OCI-LY7 (cell line): ENCODE measurements at regions not wholly inside any gene's neighbourhood (a gene's known extent, or its start where the extent isn't known, plus 50 kb on each side); places are given as distances from the start of the nearest gene placed in this dataset.

Source experiments
- BruUV-seq: library from RNA; stranded (reverse); fragments of 400-500 nt; replicated peaks from 2 replicates; lab custom pipeline; 2021; lab: Mats Ljungman, UMichigan
- CTCF ChIA-PET: fragments of 300-600 bp; sonication (Branson Sonifier 250); formaldehyde crosslinking; loops from one replicate; lab custom pipeline; 2022; ENCODE audit warnings: antibody characterized with exemption; ENCODE audit not compliant: unreplicated experiment; lab: Charles Lee
- POLR2A ChIA-PET: fragments of 300-600 bp; sonication (Branson Sonifier 250); formaldehyde crosslinking; loops from one replicate; lab custom pipeline; 2022; ENCODE audit warnings: antibody characterized with exemption; lab: Charles Lee
- DNase-seq: peaks from one replicate; pipeline ENCODE4 v3.0.0-alpha.2; 2015; ENCODE audit warnings: low spot score
- H2AFZ ChIP-seq: fragments of 200-600 bp; sonication (generic), shearing (Covaris generic); 2 replicates; pipeline ENCODE4 v1.6.1; 2014; ENCODE audit warnings: mild to moderate bottlenecking, antibody characterized with exemption, low read length, moderate library complexity
- H3K27ac ChIP-seq: fragments of 200-600 bp; sonication (generic); 2 replicates; pipeline ENCODE4 v1.5.1; 2014; ENCODE audit warnings: mixed run types, low read depth, mild to moderate bottlenecking, moderate library complexity, low read length, inconsistent platforms; ENCODE audit not compliant: poor library complexity, severe bottlenecking
- H3K36me3 ChIP-seq: fragments of 200-600 bp; sonication (generic); 2 replicates; pipeline ENCODE4 v1.6.1; 2014; ENCODE audit warnings: mild to moderate bottlenecking, antibody characterized with exemption, low read length, moderate library complexity, mixed read lengths; ENCODE audit not compliant: insufficient read depth
- H3K4me1 ChIP-seq: fragments of 200-600 bp; sonication (generic); 2 replicates; pipeline ENCODE4 v1.5.1; 2014; ENCODE audit warnings: mild to moderate bottlenecking, low read length; ENCODE audit not compliant: insufficient read depth, poor library complexity, severe bottlenecking
- H3K4me2 ChIP-seq: fragments of 200-600 bp; sonication (generic); 2 replicates; pipeline ENCODE4 v1.6.1; 2014; ENCODE audit warnings: mild to moderate bottlenecking, low read length
- H3K4me3 ChIP-seq: fragments of 200-600 bp; sonication (generic); 2 replicates; pipeline ENCODE4 v1.5.1; 2014; ENCODE audit warnings: mild to moderate bottlenecking, low read depth, low read length; ENCODE audit not compliant: poor library complexity, severe bottlenecking
- H3K79me2 ChIP-seq: fragments of 200-600 bp; sonication (generic); 2 replicates; pipeline ENCODE4 v1.6.1; 2016; ENCODE audit warnings: low read depth, mild to moderate bottlenecking, low read length, moderate library complexity, mixed read lengths; ENCODE audit not compliant: insufficient read depth
- H3K9me2 ChIP-seq: fragments of 200-600 bp; sonication (generic); 2 replicates; pipeline ENCODE4 v1.6.1; 2016; ENCODE audit warnings: mild to moderate bottlenecking, low read length, mixed read lengths; ENCODE audit not compliant: insufficient read depth
- H3K9me3 ChIP-seq: fragments of 200-600 bp; sonication (generic); 2 replicates; pipeline ENCODE4 v1.6.1; 2014; ENCODE audit warnings: mild to moderate bottlenecking, mixed run types, low read length, mixed read lengths
- H4K20me1 ChIP-seq: fragments of 200-600 bp; sonication (generic); 2 replicates; pipeline ENCODE4 v1.6.1; 2014; ENCODE audit warnings: mild to moderate bottlenecking, antibody characterized with exemption, low read length, moderate library complexity, mixed read lengths; ENCODE audit not compliant: insufficient read depth
- CTCF ChIP-seq: fragments of 200-600 bp; sonication (generic); conservative IDR thresholded peaks from 2 replicates; pipeline ENCODE4 v1.5.1; 2014; ENCODE audit warnings: mild to moderate bottlenecking, antibody characterized with exemption, low read length, moderate library complexity, mixed read lengths
- EZH2phosphoT487 ChIP-seq: fragments of 200-600 bp; sonication (generic); IDR thresholded peaks from 2 replicates; pipeline ENCODE4 v1.6.1; 2018; ENCODE audit warnings: low read depth, borderline replicate concordance, mild to moderate bottlenecking, mixed run types, antibody characterized with exemption, low read length, moderate library complexity, mixed read lengths
- intact Hi-C: fragments of 100-400 bp; cut with micrococcal nuclease; formaldehyde crosslinking; loops from one replicate; pipeline ENCODE4 v1.10.0; 2022; ENCODE audit not compliant: unreplicated experiment

- H3K4me3 ChIP-seq = no peak overlapping the region
- no peaks in the 10 kb centered on the region for H3K4me1 ChIP-seq
- ChIA-PET CTCF (no interaction called here), POLR2A (no interaction called here)
- H3K27ac ChIP-seq = no peak overlapping the region
- no peaks in the 10 kb centered on the region for H3K36me3 ChIP-seq
- no peaks in the 10 kb centered on the region for H3K9me3 ChIP-seq
- no peak overlapping the region for H2AFZ ChIP-seq
- BruUV-seq = no TSS peak
- TF ChIP-seq CTCF = no peak
- TF ChIP-seq EZH2phosphoT487 = no peak
- no peaks in the 10 kb centered on the region for H3K9me2 ChIP-seq
- no peak for DNase-seq
- no peaks in the 10 kb centered on the region for H4K20me1 ChIP-seq
- H3K79me2 ChIP-seq = no peaks in the 10 kb centered on the region
- intact Hi-C loops = no loop called here
- H3K4me2 ChIP-seq = no peak overlapping the region
Measured at GRCh38 chr15:93801206-93801605, 430.2 kb upstream of the MCTP2 start.

- TF ChIP-seq EZH2phosphoT487 = no peak
- no peak for TF ChIP-seq CTCF
- Histone ChIP-seq H3K79me2 (no peaks in the 10 kb centered on the region), H3K9me3 (no peaks in the 10 kb centered on the region), H3K9me2 (no peaks in the 10 kb centered on the region), H2AFZ (no peak overlapping the region), H3K4me1 (no peaks in the 10 kb centered on the region), H3K27ac (no peak overlapping the region), H3K36me3 (no peaks in the 10 kb centered on the region), H3K4me3 (no peak overlapping the region), H3K4me2 (no peak overlapping the region), H4K20me1 (no peaks in the 10 kb centered on the region)
- intact Hi-C loops = no loop called here
- no TSS peak for BruUV-seq
- ChIA-PET POLR2A (no interaction called here), CTCF (no interaction called here)
- no peak for DNase-seq
Measured at GRCh38 chr15:93800805-93801204, 430.6 kb upstream of the MCTP2 start.

GRCh38 chr15:93789441-93789840, 441.9 kb upstream of the MCTP2 start:
- CTCF ChIA-PET = no interaction called here
- BruUV-seq = no TSS peak
- no peak for TF ChIP-seq EZH2phosphoT487
- TF ChIP-seq CTCF = no peak
- no peak for DNase-seq
- Histone ChIP-seq H2AFZ (no peak overlapping the region), H3K4me2 (no peak overlapping the region), H3K9me3 (no peaks in the 10 kb centered on the region), H3K4me3 (no peak overlapping the region), H4K20me1 (no peaks in the 10 kb centered on the region), H3K4me1 (no peaks in the 10 kb centered on the region), H3K36me3 (no peaks in the 10 kb centered on the region), H3K79me2 (no peaks in the 10 kb centered on the region), H3K9me2 (no peaks in the 10 kb centered on the region), H3K27ac (no peak overlapping the region)
- intact Hi-C loops = no loop called here
- POLR2A ChIA-PET = no interaction called here
